Activated naive CD4-positive, alpha-beta T cell treated with anti-CD3 and anti-CD28 coated beads, Interleukin-2, amount 50 U/mL, for 72 hours (primary cell): ENCODE measurements at regions not wholly inside any gene's neighbourhood (a gene's known extent, or its start where the extent isn't known, plus 50 kb on each side); places are given as distances from the start of the nearest gene placed in this dataset.
"Not testable (repeated sequence)": the region's sequence is repeated elsewhere in the genome, so short reads cannot be mapped to it uniquely, and the experiment has no call there.

Source experiments
- ATAC-seq, 2 donors: fragments of 150-1000 bp; cut with Tn5 transposase; 2 replicates each; pipeline ENCODE4 v1.10.0; 2021; ENCODE audit warnings: mild to moderate bottlenecking in 2 of 2, moderate library complexity in 2 of 2
- DNase-seq, 2 donors: peaks; one replicate each; pipeline ENCODE4 v3.0.0; 2021 to 2022; ENCODE audit warnings: low spot score in 2 of 2
- H3K27ac Mint-ChIP-seq, 2 donors: one replicate each; pipeline ENCODE4 v1.8.0; 2022; ENCODE audit warnings: mild to moderate bottlenecking in 2 of 2, mixed read lengths in 2 of 2
- H3K36me3 Mint-ChIP-seq, 2 donors: one replicate each; pipeline ENCODE4 v1.8.0; 2022; ENCODE audit warnings: mixed read lengths in 2 of 2
- H3K9me3 Mint-ChIP-seq, 2 donors: one replicate each; pipeline ENCODE4 v1.8.0; 2022; ENCODE audit warnings: mixed read lengths in 2 of 2

DNA sequence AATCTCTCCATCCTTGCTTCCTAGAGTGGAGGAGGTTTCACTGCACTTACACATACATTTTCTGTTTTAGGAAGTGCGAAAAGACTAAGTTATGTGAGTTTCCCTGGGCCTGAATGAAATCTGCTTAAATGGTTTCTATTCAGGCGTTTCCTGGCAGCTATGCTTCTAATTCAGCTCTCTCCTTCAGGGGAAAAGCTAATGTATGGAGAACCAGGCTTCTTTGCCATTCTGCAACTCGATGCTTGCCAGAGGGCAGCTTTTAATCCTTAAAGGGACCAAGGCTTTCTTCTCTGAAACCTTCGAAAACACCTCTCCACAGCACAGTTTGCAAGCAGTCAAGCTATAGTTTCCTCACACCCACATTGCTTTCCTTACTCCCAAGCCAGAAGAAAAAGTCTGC, 89.5 kb upstream of the ARX start:
- DNase-seq: no peak
- Mint-ChIP-seq H3K36me3 (no peaks in the 10 kb centered on the region), H3K27ac (no peak overlapping the region), H3K9me3 (no peaks in the 10 kb centered on the region)
- ATAC-seq: no peak

DNA sequence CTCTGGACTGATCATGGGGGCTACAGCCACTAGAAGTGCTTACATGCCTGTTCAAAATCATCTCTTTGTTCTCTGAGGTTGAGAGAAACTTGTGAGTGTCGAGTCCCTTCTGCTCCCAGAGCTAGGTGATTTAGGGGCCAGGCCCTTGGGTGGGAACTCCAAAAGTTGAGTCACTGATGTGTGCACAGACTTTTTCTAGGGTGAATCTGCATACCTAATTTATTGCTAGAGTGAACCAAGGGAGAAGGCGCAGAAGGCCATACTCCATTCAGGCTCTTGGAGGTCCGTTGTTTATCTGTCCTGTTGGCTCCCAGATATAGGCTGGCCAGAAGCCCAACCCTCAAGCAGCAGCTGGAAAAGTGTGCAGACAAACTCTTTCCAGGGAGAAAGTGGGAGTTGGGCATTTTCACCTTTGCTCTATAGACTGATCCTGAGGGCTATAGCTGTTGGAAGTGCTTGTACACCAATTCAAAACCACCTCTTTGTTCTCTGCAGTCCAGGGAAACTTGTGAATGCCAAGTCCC, 80.8 kb upstream of the ARX start:
- DNase-seq: no peak
- Mint-ChIP-seq H3K9me3 (no peaks in the 10 kb centered on the region), H3K27ac (no peak overlapping the region), H3K36me3 (no peaks in the 10 kb centered on the region)
- no peak for ATAC-seq

DNA sequence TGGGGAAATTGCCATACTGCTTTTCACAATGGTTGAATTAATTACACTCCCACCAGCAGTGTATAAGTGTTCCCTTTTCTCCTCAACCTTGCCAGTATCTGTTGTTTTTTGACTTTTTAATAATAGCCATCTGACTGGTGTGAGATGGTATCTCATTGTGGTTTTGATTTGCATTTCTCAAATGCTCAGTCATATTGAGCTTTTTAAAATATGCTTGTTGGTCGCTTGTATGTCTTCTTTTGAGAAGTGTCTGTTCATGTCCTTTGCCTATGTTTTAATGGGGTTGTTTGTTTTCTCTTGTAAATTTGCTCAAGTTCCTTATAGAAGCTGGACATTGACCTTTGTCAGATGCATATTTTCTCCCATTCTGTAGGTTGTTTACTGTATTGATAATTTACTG, 75.4 kb upstream of the ARX start:
- not testable (repeated sequence) for H3K36me3 Mint-ChIP-seq, ATAC-seq, H3K27ac Mint-ChIP-seq

DNA sequence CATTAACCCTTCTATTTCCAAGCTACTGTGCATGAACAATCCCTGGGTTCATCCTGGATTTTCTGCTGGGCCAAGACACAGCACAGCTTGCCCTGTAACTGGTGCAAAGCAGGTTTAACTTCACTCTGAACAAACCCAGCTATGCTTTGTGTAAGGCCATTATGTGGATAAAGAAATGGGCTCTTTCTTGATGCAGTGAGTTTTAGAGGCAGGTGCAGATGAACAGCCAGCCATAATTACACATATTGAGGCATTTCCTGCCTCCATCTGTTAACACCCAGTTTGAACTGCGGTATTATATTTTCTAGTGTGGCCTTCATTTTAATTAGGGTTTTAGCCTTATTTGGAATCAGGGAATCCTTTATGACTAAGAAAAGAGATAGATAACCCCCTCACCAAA, 68.7 kb upstream of the ARX start:
- DNase-seq: no peak
- Mint-ChIP-seq H3K9me3 (no peaks in the 10 kb centered on the region), H3K36me3 (no peaks in the 10 kb centered on the region), H3K27ac (no peak overlapping the region)
- ATAC-seq: no peak

More for the DNA sequence above, 75.4 kb upstream of the ARX start:
- DNase-seq, H3K9me3 Mint-ChIP-seq: not testable (repeated sequence)

DNA sequence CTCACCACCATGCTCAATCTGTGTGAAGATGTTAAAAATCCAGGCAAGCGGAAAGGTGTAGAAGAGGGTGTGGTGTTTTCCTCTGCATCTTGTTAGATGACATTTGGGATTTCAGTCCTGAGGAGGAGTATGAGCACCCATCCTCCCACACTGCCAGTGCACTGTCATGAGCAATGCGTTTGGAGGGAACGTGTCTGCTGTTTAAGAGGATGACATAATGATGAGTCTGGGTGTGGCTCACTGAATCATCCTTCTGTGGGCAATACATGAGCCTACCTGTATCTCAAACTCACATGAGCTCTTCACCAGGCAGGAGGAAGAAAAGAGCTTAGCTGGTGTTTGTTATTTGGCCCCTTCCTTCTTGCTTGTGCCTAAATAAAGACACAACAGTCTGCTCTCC, 67.9 kb upstream of the ARX start:
- no peaks in the 10 kb centered on the region for H3K9me3 Mint-ChIP-seq
- H3K27ac Mint-ChIP-seq: no peak overlapping the region
- ATAC-seq: no peak
- H3K36me3 Mint-ChIP-seq: no peaks in the 10 kb centered on the region
- DNase-seq: no peak

DNA sequence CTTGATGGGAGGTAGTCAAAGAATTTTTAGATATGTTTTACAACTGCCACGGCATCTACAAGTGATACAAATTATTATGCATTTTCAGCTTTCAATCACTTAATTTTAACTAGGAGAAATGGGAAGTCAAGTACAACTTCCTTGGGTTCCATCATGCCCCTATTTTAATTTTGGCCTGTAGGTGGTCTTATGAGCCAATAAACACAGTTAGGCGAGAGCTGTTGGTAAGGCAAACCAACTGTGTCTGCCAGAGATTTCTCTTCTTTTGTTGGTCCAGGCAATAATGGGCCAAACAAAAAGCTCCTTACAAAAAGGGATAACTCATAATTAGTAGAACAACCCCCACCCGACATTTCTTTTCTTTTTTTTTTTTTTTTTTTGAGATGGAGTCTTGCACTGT, 63.3 kb upstream of the ARX start:
- no peak for ATAC-seq

DNA sequence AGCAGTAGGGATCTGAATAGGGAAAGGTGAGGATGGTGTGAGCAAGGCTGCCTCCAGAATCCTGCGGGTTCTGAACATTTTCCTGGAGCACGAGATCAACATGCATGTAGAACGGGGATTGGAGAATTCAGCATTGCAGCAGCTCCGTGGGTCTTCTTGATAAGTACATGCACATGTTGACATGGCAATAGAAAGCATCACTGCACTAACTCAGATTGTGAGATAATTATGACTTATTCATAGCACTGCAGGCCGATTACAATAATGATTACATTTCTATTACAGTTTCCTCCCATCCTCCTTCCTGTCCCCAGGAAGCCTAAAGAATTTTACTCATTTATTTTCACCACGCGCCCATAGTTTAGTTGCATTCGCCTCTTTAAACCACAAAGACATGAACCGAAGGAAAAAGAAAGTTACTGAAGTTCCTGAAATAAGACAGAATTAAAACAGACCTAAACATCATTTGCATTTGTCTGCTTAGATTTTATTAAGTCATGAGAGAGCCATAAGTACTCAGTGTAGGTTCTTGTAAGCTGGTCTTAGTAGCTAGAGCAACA, 61.3 kb upstream of the ARX start:
- Mint-ChIP-seq H3K36me3 (no peaks in the 10 kb centered on the region), H3K9me3 (no peaks in the 10 kb centered on the region), H3K27ac (no peak overlapping the region)
- DNase-seq (no peak), ATAC-seq (no peak)

More for the DNA sequence above, 63.3 kb upstream of the ARX start:
- Mint-ChIP-seq H3K36me3 (no peaks in the 10 kb centered on the region), H3K9me3 (no peaks in the 10 kb centered on the region), H3K27ac (no peak overlapping the region)
- no peak for DNase-seq

DNA sequence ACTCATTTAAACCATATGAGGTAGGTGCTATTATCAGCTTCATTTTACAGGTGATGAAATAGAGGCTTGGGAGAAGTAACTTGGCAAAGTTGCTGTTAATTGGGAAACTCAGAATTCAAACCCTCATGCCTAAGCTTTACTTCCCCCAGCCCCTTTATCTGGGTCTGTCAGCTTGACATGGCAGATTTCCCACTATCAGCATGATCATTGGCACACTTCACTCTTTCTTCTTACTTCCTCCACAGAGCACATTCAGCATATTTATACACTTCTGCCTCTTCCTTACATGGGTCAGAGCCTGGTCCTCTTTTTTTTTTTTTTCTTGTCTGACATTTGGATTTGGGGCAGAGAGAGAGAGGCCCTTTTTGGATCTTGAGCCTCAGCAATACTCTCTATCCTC, 56.5 kb upstream of the ARX start:
- no peak for ATAC-seq
- Mint-ChIP-seq H3K9me3 (no peaks in the 10 kb centered on the region), H3K36me3 (no peaks in the 10 kb centered on the region), H3K27ac (no peak overlapping the region)
- no peak for DNase-seq

DNA sequence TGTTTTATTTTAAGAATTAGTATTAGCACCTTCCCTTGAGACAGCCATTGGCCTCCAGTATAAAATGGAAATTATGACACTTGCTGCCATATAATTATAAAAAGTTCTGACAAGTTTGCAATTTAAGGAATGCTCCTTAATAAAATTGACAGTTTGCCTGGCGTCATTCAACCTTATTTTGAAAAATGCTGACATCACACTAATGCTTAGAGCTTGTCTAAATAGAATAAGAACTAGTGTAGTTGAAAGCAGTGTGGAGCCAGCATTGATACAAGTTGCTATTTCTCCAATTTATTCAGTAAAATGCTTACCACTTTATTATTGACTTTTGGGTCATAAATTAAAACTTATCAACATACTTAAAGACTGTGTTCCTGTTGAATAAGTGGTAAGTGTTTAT, 54.3 kb upstream of the ARX start:
- no peak overlapping the region for H3K27ac Mint-ChIP-seq
- no peaks in the 10 kb centered on the region for H3K9me3 Mint-ChIP-seq
- ATAC-seq: no peak
- DNase-seq: no peak
- H3K36me3 Mint-ChIP-seq: no peaks in the 10 kb centered on the region

DNA sequence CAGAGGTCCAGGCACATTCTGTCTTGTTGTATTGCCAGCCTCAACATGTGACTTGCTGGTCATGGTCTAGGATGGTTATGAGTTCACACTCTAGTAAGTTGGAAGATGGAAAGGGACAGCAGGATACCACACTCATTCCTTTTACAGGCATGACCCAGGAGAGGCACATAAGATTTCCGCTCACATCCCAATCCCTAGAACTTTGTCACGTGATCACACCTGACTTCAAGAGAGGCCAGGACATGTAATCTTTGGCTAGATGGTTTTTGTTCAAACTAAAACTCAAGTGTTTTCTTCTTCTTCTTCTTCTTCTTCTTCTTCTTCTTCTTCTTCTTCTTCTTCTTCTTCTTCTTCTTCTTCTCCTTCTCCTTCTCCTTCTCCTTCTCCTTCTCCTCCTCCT, 53.4 kb upstream of the ARX start:
- no peak for ATAC-seq
- Mint-ChIP-seq H3K9me3 (no peaks in the 10 kb centered on the region), H3K36me3 (no peaks in the 10 kb centered on the region), H3K27ac (no peak overlapping the region)
- DNase-seq: no peak

DNA sequence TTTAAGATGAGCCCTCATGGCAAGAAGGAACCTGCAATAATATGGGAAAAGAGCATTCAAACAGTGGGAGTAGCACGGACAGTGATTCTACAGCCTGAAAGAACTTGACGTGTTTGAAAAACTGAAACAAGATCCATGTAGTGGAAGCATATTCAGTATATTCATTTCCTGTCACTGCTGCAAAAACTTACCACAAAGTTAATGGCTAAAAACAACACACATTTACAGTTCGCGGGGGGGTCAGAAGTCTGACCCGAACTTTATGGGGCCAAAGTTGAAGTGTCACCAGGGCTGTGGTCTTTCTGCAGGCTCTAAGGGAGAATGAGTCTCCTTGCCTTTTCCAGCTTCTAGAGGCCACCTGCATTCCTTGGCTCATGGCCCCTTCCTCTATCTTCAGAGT, 52.6 kb upstream of the ARX start:
- ATAC-seq (no peak), DNase-seq (no peak)
- H3K27ac Mint-ChIP-seq: no peak overlapping the region
- H3K9me3 Mint-ChIP-seq: no peaks in the 10 kb centered on the region
- no peaks in the 10 kb centered on the region for H3K36me3 Mint-ChIP-seq

DNA sequence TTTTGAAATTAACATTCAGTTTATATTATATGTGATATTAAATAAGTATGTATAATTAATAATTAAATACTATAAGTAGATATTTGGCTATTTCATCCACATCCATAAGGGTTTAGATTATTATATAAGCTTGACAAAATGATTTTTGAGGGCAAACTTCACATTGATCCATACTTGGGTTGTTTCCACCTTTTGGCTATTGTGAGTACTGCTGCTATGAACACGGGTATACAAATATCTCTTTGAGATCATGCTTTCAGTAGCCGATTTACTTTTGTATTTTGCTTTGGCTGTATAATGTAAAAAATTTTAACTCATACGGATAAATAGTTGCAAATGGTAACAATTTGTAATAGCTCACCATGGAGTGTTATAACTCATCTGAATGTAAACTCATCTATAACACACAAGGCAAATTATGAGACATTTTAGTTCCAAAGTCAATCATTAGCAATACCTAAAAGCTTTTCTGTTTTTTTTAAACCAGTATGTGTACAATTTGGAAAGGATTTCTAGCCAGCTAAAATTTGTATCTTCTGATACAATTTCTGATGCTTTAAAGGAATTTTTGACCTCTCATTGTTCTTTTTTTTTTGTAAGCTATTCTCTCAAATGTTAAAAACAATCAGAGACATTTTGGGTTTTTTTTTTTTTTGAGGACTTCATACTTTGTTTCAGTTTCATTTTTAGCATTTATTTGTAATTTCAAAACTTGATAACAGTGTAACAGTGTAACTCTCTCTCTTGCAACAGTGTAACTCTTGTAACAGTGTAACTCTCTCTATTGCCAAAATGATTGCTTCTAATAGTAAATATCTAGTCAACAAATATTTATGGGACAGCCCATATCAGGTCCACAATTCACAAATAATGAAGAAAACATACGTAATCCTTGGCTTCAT, 51.8 kb upstream of the ARX start:
- H3K27ac Mint-ChIP-seq: peak overlapping the region in 1 of 2 donors; percentile 36
- DNase-seq: no peak
- peak in 1 of 2 donors; percentile 80 for ATAC-seq
- H3K9me3 Mint-ChIP-seq: no peaks in the 10 kb centered on the region
- H3K36me3 Mint-ChIP-seq: no peaks in the 10 kb centered on the region

DNA sequence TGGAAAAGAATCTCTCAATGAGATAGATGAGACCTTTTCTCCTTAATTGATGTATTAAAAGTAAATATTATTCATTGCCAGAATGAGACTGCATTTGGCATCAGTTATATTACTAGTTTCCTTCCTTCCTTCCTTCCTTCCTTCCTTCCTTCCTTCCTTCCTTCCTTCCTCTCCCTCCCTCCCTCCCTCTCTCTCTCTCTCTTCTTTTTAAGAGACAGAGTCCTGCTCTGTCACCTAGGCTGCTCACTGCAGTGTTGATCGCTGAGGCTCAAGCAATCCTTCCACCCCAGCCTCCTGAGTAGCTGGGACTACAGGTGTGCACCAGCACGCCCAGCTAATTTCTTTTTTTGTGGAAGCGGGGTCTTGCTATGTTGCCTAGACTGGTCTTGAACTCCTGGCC, 50.4 kb upstream of the ARX start:
- no peak for DNase-seq
- Mint-ChIP-seq H3K9me3 (no peaks in the 10 kb centered on the region), H3K36me3 (no peaks in the 10 kb centered on the region), H3K27ac (no peak overlapping the region)
- ATAC-seq: no peak
